Ovary (tissue), 3 donors: ENCODE measurements at regions not wholly inside any gene's neighbourhood (a gene's known extent, or its start where the extent isn't known, plus 50 kb on each side); places are given as distances from the start of the nearest gene placed in this dataset.

Experiments used
- EP300 ChIP-seq: sonication (generic); formaldehyde crosslinking; IDR thresholded peaks from one replicate; pipeline ENCODE4 v1.6.1; 2017; ENCODE audit warnings: antibody characterized with exemption
- POLR2A ChIP-seq: fragments of 450-650 bp; IDR thresholded peaks from one replicate; pipeline ENCODE4 v1.6.1; 2017; ENCODE audit warnings: antibody characterized with exemption, mild to moderate bottlenecking, moderate library complexity
- TF ChIP-seq, protein P1 (sequence below), 3 donors: fragments of 450-650 bp in 2 of 3; fragments of 200-600 bp in 1 of 3; IDR thresholded peaks; one replicate each; pipeline versions ENCODE4 v1.5.1 to v1.8.0; 2016 to 2022; ENCODE audit warnings: antibody characterized with exemption in 3 of 3, mild to moderate bottlenecking in 1 of 3
- donor health status: DM: no; HTN: no; CAD: no.

DNA sequence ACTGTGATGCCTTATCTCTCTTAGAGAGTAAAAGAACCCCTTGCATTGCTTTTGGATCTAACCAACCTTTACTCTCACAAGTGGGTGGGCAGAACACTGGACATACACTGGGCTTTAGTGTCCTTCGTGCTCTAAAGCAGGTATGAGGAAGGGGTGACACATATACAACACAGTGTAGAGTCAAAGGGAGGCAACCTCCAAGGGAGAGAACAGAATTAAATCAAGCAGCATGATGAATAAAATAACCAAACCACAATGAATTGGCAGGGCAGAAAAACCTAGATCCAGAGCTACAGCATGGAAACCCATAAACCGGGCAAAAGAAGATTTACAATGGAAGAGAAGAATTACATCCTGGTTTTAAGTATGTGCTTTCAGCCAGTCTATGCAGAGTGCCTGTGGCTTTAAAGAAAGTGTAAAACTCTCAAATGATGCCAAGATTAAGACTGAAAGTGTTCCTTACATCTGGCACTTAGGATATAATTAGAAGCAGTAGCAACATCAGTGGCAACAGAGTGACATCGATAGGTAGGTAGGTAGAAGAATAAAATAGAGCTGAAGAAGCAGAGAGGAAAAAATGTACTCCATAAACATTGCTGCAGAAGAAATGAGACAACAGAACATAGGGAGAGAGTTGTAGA is 191.7 kb upstream of the ZC3H15 start:
- TF ChIP-seq, protein P1, sequence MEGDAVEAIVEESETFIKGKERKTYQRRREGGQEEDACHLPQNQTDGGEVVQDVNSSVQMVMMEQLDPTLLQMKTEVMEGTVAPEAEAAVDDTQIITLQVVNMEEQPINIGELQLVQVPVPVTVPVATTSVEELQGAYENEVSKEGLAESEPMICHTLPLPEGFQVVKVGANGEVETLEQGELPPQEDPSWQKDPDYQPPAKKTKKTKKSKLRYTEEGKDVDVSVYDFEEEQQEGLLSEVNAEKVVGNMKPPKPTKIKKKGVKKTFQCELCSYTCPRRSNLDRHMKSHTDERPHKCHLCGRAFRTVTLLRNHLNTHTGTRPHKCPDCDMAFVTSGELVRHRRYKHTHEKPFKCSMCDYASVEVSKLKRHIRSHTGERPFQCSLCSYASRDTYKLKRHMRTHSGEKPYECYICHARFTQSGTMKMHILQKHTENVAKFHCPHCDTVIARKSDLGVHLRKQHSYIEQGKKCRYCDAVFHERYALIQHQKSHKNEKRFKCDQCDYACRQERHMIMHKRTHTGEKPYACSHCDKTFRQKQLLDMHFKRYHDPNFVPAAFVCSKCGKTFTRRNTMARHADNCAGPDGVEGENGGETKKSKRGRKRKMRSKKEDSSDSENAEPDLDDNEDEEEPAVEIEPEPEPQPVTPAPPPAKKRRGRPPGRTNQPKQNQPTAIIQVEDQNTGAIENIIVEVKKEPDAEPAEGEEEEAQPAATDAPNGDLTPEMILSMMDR (IDR thresholded peaks at IDR 0.05): no peak
- TF ChIP-seq EP300 (no peak), POLR2A (no peak)
